Hindlimb muscle (tissue), 1 donor: ENCODE measurements at regions not wholly inside any gene's neighbourhood (a gene's known extent, or its start where the extent isn't known, plus 50 kb on each side); places are given as distances from the start of the nearest gene placed in this dataset.
"Not testable (repeated sequence)": the region's sequence is repeated elsewhere in the genome, so short reads cannot be mapped to it uniquely, and the experiment has no call there.

Experiments
- DNase-seq: peaks from one replicate; pipeline ENCODE4 v3.0.0-alpha.2; 2013

DNA sequence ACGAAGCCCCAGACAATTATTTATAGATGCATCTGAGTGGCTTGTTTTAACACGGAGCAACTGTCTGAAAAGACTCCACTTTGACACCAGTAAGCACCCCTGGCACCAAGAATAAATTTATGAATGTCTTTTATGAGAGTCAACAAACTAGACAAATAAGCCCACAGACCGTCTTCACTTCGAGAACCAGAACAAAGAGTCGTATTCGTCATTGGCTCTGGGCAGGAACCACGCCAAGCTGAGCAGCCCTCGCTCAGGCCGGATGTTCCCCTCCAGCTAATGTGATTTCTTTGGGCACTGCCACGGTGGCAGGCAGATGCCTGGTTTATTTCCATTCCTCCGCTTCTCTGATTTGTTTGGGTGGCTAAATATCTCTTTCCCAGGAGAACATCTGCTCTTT lies 91.9 kb upstream of the STC2 start:
- DNase-seq = no peak

DNA sequence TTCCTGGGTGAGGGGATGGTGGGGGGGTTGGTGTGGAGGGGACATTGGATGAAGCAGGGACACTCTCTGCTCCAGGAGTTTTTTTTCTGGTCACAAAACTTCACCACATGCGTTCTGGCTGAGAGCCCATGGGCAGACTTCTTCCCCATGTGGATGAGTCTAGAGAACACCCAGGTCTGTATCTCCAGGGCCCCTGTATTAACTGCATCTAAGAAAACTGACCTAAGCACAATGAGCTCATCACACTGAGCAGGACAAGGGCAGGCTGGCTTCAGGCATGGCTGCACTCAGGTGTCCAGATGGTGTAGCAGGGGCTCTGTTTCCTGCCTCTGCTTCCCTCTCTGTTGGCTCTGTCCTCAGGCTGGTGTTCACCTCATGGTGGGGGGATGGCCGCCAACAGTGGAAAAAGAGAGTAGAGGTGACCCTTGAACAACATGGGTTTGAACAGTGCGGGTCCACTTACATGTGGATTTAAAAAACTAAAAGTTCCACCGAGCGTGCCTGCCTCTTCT lies 85.3 kb upstream of the STC2 start:
- no peak for DNase-seq

- DNase-seq = no peak
Measured at GRCh38 chr5:173412566-173412965, 84.4 kb upstream of the STC2 start.

- DNase-seq = no peak
Measured at GRCh38 chr5:173411791-173412555, 83.8 kb upstream of the STC2 start.

- DNase-seq = no peak
Measured at GRCh38 chr5:173410459-173411233, 82.4 kb upstream of the STC2 start.

DNA sequence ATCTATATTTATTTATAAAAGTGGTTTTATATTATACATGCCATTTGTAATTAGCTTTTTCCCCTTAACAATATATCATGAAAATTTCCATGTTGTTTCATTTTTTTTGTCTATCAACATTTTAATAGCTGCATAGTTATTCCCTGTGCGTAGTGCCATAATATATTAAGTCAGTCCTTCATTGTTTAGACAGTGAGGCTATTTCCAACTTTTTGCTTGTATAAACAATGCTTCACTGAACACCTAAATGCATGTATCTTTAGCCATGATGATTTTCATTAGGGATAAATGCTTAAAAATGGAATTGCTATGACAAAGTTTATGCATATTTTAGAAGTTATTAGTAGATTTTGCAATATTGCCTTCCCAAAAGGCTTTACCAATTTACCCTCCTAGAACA lies 80.7 kb upstream of the STC2 start:
- no peak for DNase-seq

- no peak for DNase-seq
Measured at GRCh38 chr5:173399851-173400250, 71.6 kb upstream of the STC2 start.

- peak; percentile 16 for DNase-seq
Measured at GRCh38 chr5:173397516-173397915, 69.3 kb upstream of the STC2 start.

DNA sequence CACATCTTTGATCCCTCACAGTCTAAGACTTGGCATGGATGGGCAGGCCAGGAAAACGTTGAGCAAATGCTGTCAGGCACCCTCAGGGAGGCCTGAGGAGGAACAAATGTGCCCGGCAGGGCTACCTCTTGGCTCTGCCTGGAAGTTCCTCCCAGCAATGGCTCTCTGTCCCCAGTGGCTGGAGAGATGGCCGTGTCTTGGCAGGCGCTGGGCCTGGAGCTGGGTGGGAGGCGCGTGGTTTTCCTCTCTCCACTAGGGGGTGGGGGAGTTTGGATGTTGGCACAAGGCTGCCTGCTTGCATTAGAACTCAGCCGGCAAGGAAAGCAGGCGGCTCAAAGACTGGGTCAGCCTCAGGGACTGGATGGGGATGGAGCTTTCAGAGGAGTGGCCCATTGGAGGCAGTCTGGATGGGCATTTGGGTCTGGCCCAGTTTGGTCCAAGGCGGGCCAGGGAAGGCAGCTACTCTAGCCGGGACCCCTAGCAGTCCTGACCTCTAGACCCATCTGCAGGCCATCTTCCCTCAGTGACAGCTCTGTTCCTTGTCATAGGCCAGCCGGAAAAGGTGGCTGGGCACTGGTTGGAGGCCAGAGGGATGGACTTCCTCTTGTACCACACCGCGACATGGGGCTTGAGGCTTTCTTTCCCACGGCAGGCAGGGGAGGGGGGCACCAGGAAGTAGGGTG lies 68.2 kb upstream of the STC2 start:
- no peak for DNase-seq

GRCh38 chr5:173395933-173396308 lies 67.7 kb upstream of the STC2 start:
- no peak for DNase-seq

DNA sequence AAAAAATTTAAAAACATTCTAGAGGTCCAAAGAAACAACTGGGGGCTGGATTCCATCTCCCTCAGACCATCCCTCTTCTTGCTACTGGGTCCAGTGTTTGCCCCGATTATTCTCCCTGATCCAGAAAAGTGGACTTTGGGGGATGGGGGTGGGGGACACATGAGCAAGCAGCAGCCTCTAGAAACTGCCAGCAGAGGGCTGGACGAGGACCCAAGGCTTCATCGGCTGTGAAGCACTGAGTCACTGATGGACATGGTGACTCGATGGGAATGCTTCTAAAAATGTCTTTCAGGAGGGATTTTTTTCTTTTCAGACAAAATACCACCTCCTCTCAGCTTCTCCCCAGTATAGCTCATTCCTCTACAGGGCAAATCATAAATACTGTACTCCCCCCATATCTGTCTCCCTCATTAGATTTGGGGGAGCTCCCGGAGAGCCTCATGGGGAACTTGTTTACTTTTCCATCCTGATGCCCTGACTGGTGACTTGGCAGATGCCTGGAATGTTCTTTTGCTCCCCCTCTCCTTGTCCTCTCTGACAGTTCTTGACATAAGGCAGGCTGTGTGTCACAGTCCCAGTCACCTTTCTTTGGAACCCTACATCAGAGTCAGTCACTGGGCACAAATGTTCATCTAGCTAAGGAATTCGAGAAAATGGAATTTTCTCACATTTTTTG lies 67.2 kb upstream of the STC2 start:
- DNase-seq = no peak

GRCh38 chr5:173394701-173395100 lies 66.5 kb upstream of the STC2 start:
- DNase-seq = no peak

DNA sequence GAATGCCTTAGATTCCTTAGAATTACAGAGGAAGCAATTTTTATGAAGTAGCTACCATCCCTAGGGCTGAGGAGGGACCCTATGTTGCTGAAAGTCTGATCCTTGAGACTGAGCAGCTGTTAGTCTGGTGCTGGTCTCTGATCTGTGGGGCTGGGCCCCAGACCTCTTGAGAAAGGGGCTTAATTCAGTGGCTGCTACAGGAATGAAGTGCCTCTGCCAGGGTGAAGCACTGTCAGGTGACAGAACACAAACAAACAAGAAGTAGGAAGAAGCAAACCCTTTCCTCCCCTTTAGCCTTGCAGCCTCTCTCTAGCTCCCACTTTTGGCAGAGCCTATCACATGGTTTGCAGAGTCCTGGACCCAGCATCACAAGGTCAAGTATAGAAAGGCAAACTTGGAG lies 64.0 kb upstream of the STC2 start:
- DNase-seq = no peak

GRCh38 chr5:173391031-173391430 lies 62.8 kb upstream of the STC2 start:
- DNase-seq = no peak

- not testable (repeated sequence) for DNase-seq
Measured at GRCh38 chr5:173387293-173387692, 59.1 kb upstream of the STC2 start.

- no peak for DNase-seq
Measured at GRCh38 chr5:173385832-173386360, 57.7 kb upstream of the STC2 start.

GRCh38 chr5:173383711-173384110 lies 55.5 kb upstream of the STC2 start:
- DNase-seq = no peak

DNA sequence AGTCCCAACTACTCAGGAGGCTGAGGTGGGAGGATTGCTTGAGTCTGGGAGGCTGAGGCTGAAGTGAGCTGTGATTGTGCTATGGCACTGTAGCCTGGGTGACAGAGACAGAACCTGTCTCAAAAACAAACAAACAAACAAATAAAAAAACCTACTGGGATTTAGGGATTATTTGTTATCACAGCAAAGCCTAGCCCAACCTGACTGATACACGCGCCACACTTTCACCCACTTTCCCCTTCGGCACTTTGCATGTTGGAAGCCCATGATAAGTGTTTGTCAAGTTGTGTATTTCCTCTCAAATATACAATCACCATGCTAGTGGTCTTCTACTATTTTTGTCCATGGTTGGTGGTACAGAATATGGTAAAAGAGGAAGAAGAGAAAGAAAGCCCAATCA lies 50.5 kb upstream of the STC2 start:
- no peak for DNase-seq
